GM18858 (cell line): ENCODE measurements at regions not wholly inside any gene's neighbourhood (a gene's known extent, or its start where the extent isn't known, plus 50 kb on each side); places are given as distances from the start of the nearest gene placed in this dataset.
"Not testable (repeated sequence)": the region's sequence is repeated elsewhere in the genome, so short reads cannot be mapped to it uniquely, and the experiment has no call there.

Experiments used
- ATAC-seq: cut with Tn5 transposase; IDR thresholded peaks from one replicate; pipeline ENCODE4 v1.9.1; 2021; ENCODE audit not compliant: unreplicated experiment

GRCh38 chr4:155026715-155027114 is 181.7 kb upstream of the NPY2R start:
- no peak for ATAC-seq

DNA sequence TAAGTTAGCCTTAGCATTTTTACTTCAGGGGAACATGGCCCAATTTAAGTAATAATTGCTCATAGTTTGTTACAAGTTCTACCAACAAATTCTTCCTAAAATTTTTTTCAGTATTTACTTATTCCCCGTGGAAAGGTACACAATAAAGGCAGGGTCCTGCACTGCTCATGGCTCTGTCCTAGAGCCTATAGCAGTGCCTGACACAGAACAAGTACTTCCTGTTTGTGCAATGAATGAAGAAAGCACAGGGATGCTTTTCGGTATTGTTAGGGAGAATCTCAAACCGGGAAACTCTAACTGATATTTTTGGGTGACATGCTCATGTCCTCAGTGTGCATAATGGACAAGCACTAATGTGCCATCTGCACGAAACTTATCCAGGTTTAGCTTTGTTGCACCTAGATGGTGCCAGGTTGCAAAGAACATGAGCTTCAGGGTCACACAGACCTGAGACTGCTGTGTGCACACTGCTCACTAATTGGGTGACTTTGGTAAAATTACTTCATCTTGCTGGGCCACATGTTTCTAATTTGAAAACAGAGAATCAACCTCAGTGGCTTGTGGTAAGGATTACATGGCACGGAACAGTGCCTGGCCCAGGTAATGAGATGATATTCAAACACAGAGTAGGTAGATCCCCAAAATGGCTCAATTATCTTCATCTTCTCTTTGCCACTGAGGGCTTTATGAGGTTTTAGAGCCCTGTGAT is 175.8 kb upstream of the NPY2R start:
- ATAC-seq: peak; percentile 60

GRCh38 chr4:155033604-155034003 is 174.8 kb upstream of the NPY2R start:
- ATAC-seq: no peak

DNA sequence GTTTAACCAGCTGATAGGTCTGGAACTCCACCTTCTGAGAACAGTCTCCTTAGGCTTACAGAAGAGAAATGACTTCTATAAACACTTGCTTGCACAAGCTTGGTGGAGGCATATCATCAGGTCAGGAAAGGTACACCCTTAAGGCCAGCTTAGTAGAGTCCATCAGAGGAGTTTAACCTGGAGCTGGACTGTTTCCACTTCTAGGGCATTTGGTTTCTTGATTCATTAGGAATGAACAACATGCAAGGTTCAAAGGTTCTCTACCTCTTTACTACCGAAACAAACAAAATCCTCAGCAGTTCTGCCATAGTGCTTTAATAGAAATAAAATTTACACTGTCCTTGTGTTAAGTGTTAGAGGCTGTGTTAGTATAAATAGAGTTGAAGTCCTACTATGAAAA is 171.4 kb upstream of the NPY2R start:
- no peak for ATAC-seq

DNA sequence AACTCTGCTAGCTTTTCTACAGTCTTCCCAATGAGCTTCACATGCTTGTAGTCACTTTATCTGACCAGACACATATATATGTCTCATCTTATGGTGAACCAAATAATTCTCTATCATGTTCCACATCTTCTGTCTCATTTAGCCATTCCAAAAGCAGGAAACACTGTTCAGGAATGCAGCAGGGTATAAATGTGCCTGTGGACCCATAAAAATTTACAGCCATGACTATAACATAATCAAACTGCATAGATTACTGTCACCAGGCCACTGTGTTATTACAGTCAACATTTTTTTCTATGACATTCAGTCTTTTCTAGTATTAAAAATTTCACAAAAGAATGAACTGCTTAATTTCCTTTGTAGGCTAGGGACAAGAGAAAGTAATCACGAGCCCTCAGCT is 170.0 kb upstream of the NPY2R start:
- no peak for ATAC-seq

DNA sequence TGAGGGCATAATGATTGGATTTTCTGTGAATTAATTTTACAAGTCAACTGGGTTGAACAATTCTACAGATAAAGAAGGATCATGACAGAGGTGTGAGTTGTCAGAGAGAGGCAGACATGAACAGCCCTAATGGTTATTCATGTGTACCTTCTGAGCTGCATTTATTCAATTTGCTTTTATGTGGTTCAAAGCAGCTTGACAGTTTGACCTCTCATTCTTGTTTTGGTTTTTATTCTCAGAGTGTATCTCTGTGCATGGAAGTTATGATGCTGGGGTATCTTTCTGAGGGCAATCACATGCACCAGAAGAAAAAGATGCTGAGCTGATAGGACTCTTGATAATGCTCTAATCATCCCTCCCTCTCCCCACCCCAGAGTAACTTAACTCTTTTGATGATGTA is 169.3 kb upstream of the NPY2R start:
- no peak for ATAC-seq

GRCh38 chr4:155040031-155040430 is 168.4 kb upstream of the NPY2R start:
- no peak for ATAC-seq

- no peak for ATAC-seq
Measured at GRCh38 chr4:155042014-155042413, 166.4 kb upstream of the NPY2R start.

DNA sequence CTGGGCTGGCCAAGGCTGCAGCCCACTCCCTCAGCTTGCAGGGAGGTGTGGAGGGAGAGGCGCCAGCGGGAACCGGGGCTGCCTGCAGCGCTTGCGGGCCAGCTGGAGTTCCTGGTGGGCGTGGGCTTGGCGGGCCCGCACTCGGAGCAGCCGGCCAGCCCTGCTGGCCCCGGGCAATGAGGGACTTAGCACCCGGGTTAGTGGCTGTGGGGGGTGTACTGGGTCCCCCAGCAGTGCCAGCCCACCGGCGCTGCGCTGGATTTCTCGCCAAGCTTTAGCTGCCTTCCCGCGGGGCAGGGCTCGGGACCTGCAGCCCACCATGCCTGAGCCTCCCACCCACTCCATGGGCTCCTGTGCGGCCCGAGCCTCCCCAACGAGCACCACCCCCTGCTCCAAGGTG is 164.2 kb upstream of the NPY2R start:
- not testable (repeated sequence) for ATAC-seq

GRCh38 chr4:155047755-155048154 is 160.7 kb upstream of the NPY2R start:
- ATAC-seq: no peak

- ATAC-seq: not testable (repeated sequence)
Measured at GRCh38 chr4:155054042-155054441, 154.4 kb upstream of the NPY2R start.

GRCh38 chr4:155060419-155060818 is 148.0 kb upstream of the NPY2R start:
- ATAC-seq: no peak

DNA sequence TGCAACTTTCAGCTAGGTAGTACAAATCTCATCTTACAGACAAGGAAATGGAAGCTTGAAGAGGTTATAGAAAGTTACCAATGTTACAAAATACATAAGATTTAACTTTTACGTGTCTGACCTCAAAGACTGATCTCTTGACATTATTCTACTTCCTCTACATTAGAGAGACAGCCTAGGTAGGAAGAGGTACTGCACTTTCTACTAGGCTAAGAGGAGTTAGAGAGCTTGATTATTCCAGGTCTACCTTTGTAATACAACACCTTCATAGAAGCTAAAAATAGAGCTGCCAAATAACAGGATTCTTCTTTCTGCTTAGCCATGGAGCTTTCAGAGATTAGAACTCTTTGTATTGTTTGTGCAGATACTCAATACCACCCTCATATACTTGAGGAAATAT is 147.6 kb upstream of the NPY2R start:
- ATAC-seq: no peak

GRCh38 chr4:155062948-155063347 is 145.5 kb upstream of the NPY2R start:
- no peak for ATAC-seq

DNA sequence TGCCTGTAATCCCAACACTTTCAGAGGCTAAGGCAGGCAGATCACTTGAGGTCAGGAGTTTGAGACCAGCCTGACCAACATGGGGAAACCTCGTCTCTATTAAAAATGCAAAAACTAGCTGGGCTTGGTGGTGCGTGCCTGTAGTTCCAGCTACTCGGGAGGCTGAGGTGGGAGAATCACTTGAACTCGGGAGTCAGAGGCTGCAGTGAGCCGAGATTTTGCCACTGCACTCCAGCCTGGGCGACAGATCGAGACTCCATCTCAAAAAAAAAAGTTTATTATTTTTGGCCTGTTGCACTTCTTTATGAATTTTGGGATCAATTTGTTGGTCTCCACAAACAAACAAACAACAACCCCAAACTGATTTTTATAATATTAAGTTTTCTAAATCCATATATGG is 143.5 kb upstream of the NPY2R start:
- not testable (repeated sequence) for ATAC-seq

- no peak for ATAC-seq
Measured at GRCh38 chr4:155066871-155067270, 141.6 kb upstream of the NPY2R start.

DNA sequence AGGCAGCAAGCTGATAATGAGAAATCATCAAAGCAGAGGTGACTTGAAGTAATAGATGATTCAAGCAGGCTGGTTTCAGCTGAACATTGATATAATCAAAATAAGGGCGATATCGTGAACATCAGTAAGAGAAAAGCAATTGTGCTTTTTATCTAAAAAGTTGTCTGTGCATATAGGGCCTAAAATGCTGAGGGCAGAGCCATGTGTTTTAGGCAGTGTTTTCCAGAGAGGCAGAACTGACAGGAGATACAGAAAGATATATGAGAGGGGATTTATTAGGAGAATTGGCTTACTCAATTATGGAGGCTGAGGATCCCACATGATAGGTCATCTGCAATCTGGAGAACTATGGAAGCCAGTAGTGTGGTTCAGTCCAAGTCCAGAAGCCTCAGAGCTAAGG is 136.5 kb upstream of the NPY2R start:
- no peak for ATAC-seq

DNA sequence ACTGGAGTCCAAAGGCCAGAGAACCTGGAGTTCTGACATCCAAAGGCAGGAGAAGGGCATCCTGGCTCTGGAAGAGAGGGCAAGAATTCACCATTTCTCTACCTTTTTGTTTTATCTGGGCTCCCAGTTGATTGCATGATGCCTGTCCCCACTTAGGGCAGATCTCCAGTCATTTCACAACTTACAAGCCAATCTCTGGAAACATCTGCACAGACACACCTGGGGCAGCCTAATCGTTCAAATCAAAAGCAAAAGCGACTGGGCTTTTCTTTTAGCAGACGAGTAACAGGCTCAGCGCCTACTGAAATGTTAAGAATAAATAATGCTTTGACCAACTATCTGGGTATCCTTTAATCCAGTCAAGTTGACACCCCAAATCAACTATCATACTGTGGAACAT is 136.0 kb upstream of the NPY2R start:
- no peak for ATAC-seq

GRCh38 chr4:155073852-155074251 is 134.6 kb upstream of the NPY2R start:
- no peak for ATAC-seq

DNA sequence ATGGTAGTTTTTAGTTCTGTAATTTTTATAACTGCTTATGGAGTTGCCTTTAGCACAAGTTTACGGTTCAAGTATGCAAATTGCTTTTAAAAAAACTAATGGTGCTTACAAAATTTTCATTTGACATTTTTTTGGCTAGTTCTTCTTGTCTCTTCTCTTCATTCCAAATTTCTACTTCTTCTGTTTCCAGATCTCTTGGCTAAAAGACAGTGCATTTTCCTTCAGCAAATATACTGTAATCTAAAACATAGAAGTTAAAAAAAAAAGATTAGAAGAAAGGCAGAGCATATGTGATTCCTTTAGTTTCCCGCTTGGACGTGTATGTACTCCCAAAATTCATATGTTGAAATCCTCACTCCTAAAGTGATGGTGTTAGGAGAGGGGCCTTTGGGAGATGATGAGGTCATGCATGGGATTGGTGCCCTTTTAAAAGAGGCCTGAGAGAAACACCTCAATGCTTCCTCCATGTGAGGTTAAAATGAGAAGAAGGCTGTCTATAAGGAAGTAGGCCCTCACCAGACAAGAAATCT is 132.1 kb upstream of the NPY2R start:
- ATAC-seq: no peak

- no peak for ATAC-seq
Measured at GRCh38 chr4:155077452-155078229, 130.8 kb upstream of the NPY2R start.

DNA sequence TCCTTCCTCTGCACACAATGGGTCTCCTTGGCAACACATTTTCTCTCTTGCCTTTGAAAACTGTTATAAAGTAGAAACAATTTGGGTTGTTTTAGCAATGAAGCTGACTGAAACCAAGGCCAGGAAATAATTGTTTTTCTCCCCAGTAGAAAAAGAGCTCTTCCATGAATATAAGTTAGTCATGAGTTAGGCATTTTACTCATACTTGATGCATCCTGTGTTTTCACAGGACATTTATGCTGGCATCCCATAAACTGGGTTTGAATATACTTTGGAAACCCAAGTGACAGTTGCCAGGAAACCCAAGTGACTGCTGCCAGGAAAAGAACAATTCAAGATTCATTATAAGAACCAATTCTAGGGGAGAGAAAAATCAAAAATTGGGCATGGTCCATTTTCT is 128.6 kb upstream of the NPY2R start:
- ATAC-seq: no peak
